IMR-90 (cell line): ENCODE measurements at regions not wholly inside any gene's neighbourhood (a gene's known extent, or its start where the extent isn't known, plus 50 kb on each side); places are given as distances from the start of the nearest gene placed in this dataset.

Experiments used
- ATAC-seq: fragments of 200-7000 bp; cut with Tn5 transposase; 2 replicates; pipeline ENCODE4 v1.9.1; 2020; ENCODE audit warnings: low read depth, mild to moderate bottlenecking, moderate library complexity
- BruUV-seq: library from RNA; stranded (reverse); fragments of 400-500 nt; replicated peaks from 2 replicates; lab custom pipeline; 2021; lab: Mats Ljungman, UMichigan
- CTCF ChIA-PET: fragments of 300-600 bp; formaldehyde crosslinking; extraction: SDS; loops from one replicate; lab custom pipeline; 2021; ENCODE audit warnings: antibody characterized with exemption; lab: Yijun Ruan, JAX
- POLR2A ChIA-PET: fragments of 300-600 bp; sonication (Branson Sonifier 250); formaldehyde crosslinking; loops from one replicate; lab custom pipeline; 2022; ENCODE audit warnings: antibody characterized with exemption; ENCODE audit not compliant: unreplicated experiment; lab: Charles Lee
- DNase-seq: peaks from one replicate; pipeline ENCODE4 v3.0.0; 2013
- H2AFZ ChIP-seq: replicated peaks from 2 replicates; pipeline ENCODE3; 2013; ENCODE audit warnings: low read length, mild to moderate bottlenecking; ENCODE audit not compliant: poor library complexity
- H2AK5ac ChIP-seq: 2 replicates; pipeline ENCODE4 v1.6.1; 2013; ENCODE audit warnings: low read depth, low read length, inconsistent platforms
- H2AK9ac ChIP-seq: replicated peaks from 2 replicates; pipeline ENCODE3; 2013; ENCODE audit warnings: mild to moderate bottlenecking, low read depth, low read length, moderate library complexity; ENCODE audit not compliant: poor library complexity
- H2BK120ac ChIP-seq: 2 replicates; pipeline ENCODE4 v1.6.1; 2013; ENCODE audit warnings: low read depth, low read length, inconsistent platforms
- H2BK15ac ChIP-seq: 3 replicates; pipeline ENCODE4 v1.6.1; 2013; ENCODE audit warnings: low read depth, low read length, inconsistent platforms
- H2BK20ac ChIP-seq: 2 replicates; pipeline ENCODE4 v1.6.1; 2013; ENCODE audit warnings: low read depth, mild to moderate bottlenecking, inconsistent platforms, low read length, moderate library complexity
- H2BK5ac ChIP-seq: 2 replicates; pipeline ENCODE4 v1.6.1; 2013; ENCODE audit warnings: mild to moderate bottlenecking, low read depth, low read length, inconsistent platforms; ENCODE audit not compliant: poor library complexity, severe bottlenecking
- H3K14ac ChIP-seq: replicated peaks from 2 replicates; pipeline ENCODE4 v1.6.1; 2013; ENCODE audit warnings: low read depth, low read length, inconsistent platforms
- H3K18ac ChIP-seq: 2 replicates; pipeline ENCODE4 v1.6.1; 2013; ENCODE audit warnings: low read depth, low read length, control low read depth
- H3K23ac ChIP-seq: 2 replicates; pipeline ENCODE4 v1.6.1; 2013; ENCODE audit warnings: low read depth, low read length, inconsistent platforms
- H3K27ac ChIP-seq: 2 replicates; pipeline ENCODE4 v1.5.1; 2013; ENCODE audit warnings: mild to moderate bottlenecking, control low read depth, low read length; ENCODE audit not compliant: insufficient read depth
- H3K27me3 ChIP-seq: 2 replicates; pipeline ENCODE4 v1.6.1; 2013; ENCODE audit warnings: low read length; ENCODE audit not compliant: control insufficient read depth, insufficient read depth
- H3K36me3 ChIP-seq: 2 replicates; pipeline ENCODE4 v1.6.1; 2013; ENCODE audit warnings: low read length, mixed read lengths; ENCODE audit not compliant: control insufficient read depth, insufficient read depth
- H3K4ac ChIP-seq: 2 replicates; pipeline ENCODE4 v1.6.1; 2013; ENCODE audit warnings: low read depth, low read length, inconsistent platforms
- H3K4me1 ChIP-seq: 2 replicates; pipeline ENCODE4 v1.6.1; 2013; ENCODE audit warnings: low read length, mixed read lengths; ENCODE audit not compliant: control insufficient read depth, insufficient read depth
- H3K4me2 ChIP-seq: 2 replicates; pipeline ENCODE4 v1.6.1; 2013; ENCODE audit warnings: low read depth, mild to moderate bottlenecking, control low read depth, low read length, moderate library complexity
- H3K4me3 ChIP-seq: 2 replicates; pipeline ENCODE4 v1.5.1; 2013; ENCODE audit warnings: low read depth, mild to moderate bottlenecking, control low read depth, low read length, moderate library complexity; ENCODE audit not compliant: insufficient read depth
- H3K56ac ChIP-seq: 2 replicates; pipeline ENCODE4 v1.6.1; 2013; ENCODE audit warnings: low read length, inconsistent platforms; ENCODE audit not compliant: insufficient read depth; ENCODE audit errors: extremely low read depth
- H3K79me1 ChIP-seq, 2 experiments: 2 replicates each; pipeline ENCODE4 v1.6.1; 2013; ENCODE audit warnings: low read length in 2 of 2, inconsistent platforms in 1 of 2, low read depth in 1 of 2
- H3K9ac ChIP-seq: 2 replicates; pipeline ENCODE4 v1.6.1; 2013; ENCODE audit warnings: low read depth, low read length, control low read depth
- H3K9me1 ChIP-seq: 2 replicates; pipeline ENCODE4 v1.6.1; 2013; ENCODE audit warnings: low read length, inconsistent platforms; ENCODE audit not compliant: insufficient read depth
- H3K9me3 ChIP-seq: 2 replicates; pipeline ENCODE4 v1.6.1; 2013; ENCODE audit warnings: low read length; ENCODE audit not compliant: control insufficient read depth, insufficient read depth
- H4K20me1 ChIP-seq: 2 replicates; pipeline ENCODE4 v1.6.1; 2013; ENCODE audit warnings: low read length, inconsistent platforms; ENCODE audit not compliant: insufficient read depth
- H4K5ac ChIP-seq: 2 replicates; pipeline ENCODE4 v1.6.1; 2013; ENCODE audit warnings: mild to moderate bottlenecking, low read depth, low read length, control low read depth
- H4K8ac ChIP-seq, 2 experiments: 2 replicates each; pipeline ENCODE4 v1.6.1; 2013; ENCODE audit warnings: low read depth in 2 of 2, low read length in 2 of 2, control low read depth in 1 of 2, inconsistent platforms in 1 of 2
- H4K91ac ChIP-seq: 2 replicates; pipeline ENCODE4 v1.6.1; 2013; ENCODE audit warnings: low read depth, low read length, inconsistent platforms; ENCODE audit not compliant: insufficient read depth
- BHLHE40 ChIP-seq: fragments of 150-350 bp; IDR thresholded peaks from 2 replicates; pipeline ENCODE4 v1.6.1; 2016; ENCODE audit warnings: mild to moderate bottlenecking, low read depth, low read length
- CEBPB ChIP-seq: IDR thresholded peaks from 2 replicates; pipeline ENCODE4 v1.6.1; 2012; ENCODE audit warnings: low read depth, low read length, improper control_type of control experiment
- CHD1 ChIP-seq: IDR thresholded peaks from 2 replicates; pipeline ENCODE4 v1.6.1; 2012; ENCODE audit warnings: low read depth, low read length, improper control_type of control experiment
- ELK1 ChIP-seq: fragments of 150-350 bp; IDR thresholded peaks from 2 replicates; pipeline ENCODE4 v1.6.1; 2016; ENCODE audit warnings: low read depth, mild to moderate bottlenecking, low read length, moderate library complexity, borderline replicate concordance
- FOS ChIP-seq: fragments of 150-350 bp; IDR thresholded peaks from 2 replicates; pipeline ENCODE4 v1.6.1; 2016; ENCODE audit warnings: low read depth, low read length
- MAFK ChIP-seq: IDR thresholded peaks from 2 replicates; pipeline ENCODE4 v1.6.1; 2012; ENCODE audit warnings: low read depth, low read length, improper control_type of control experiment
- MAZ ChIP-seq: IDR thresholded peaks from 2 replicates; pipeline ENCODE4 v1.6.1; 2012; ENCODE audit warnings: low read depth, mild to moderate bottlenecking, low read length, improper control_type of control experiment, moderate library complexity, borderline replicate concordance
- MXI1 ChIP-seq: IDR thresholded peaks from 2 replicates; pipeline ENCODE4 v1.6.1; 2012; ENCODE audit warnings: low read depth, mild to moderate bottlenecking, low read length, moderate library complexity, borderline replicate concordance
- NFE2L2 ChIP-seq: fragments of 150-350 bp; IDR thresholded peaks from 2 replicates; pipeline ENCODE4 v1.6.1; 2016; ENCODE audit warnings: low read depth, mild to moderate bottlenecking, low read length
- POLR2A ChIP-seq: IDR thresholded peaks from 2 replicates; pipeline ENCODE4 v1.6.1; 2012; ENCODE audit warnings: mild to moderate bottlenecking, low read depth, low read length
- RAD21 ChIP-seq: IDR thresholded peaks from 2 replicates; pipeline ENCODE4 v1.6.1; 2012; ENCODE audit warnings: low read length, improper control_type of control experiment
- RCOR1 ChIP-seq: IDR thresholded peaks from 2 replicates; pipeline ENCODE4 v1.6.1; 2012; ENCODE audit warnings: mild to moderate bottlenecking, low read length, improper control_type of control experiment; ENCODE audit not compliant: insufficient replicate concordance
- RFX5 ChIP-seq: IDR thresholded peaks from 2 replicates; pipeline ENCODE4 v1.8.0; 2012; ENCODE audit warnings: low read depth, mild to moderate bottlenecking, low read length, moderate library complexity
- SMC3 ChIP-seq: fragments of 150-350 bp; IDR thresholded peaks from 2 replicates; pipeline ENCODE4 v1.6.1; 2016; ENCODE audit warnings: low read depth, mild to moderate bottlenecking, antibody characterized with exemption, low read length, moderate library complexity
- WGBS, 2 experiments: methylation state at CpG; one replicate each; pipeline versions ENCODE4 v1.1.5 to v1.1.7; 2013; ENCODE audit warnings: missing lambda C conversion rate in 2 of 2; ENCODE audit not compliant: insufficient read length in 1 of 2; ENCODE audit errors: extremely low coverage in 2 of 2; 5-methylcytosine and 5-hydroxymethylcytosine counted together
- dilution Hi-C: fragments of 300-500 bp; cut with HindIII; formaldehyde crosslinking; loops from one replicate; pipeline ENCODE4 v1.14.3; 2018; ENCODE audit warnings: low sequenced_read_pairs; ENCODE audit not compliant: unreplicated experiment
- in situ Hi-C: fragments of 300-500 bp; cut with MboI; formaldehyde crosslinking; loops from 3 replicates; pipeline ENCODE4 v1.14.3; 2019; ENCODE audit warnings: low sequenced_read_pairs, inconsistent platforms, mixed read lengths
- intact Hi-C: fragments of 100-400 bp; cut with micrococcal nuclease; formaldehyde crosslinking; loops from 2 replicates; pipeline ENCODE4 v1.10.0; 2022
- TF ChIP-seq, protein P1 (sequence below): conservative IDR thresholded peaks from 2 replicates; pipeline ENCODE4 v1.5.1; 2012; ENCODE audit warnings: mild to moderate bottlenecking, low read depth, low read length, improper control_type of control experiment
- TF ChIP-seq, protein P2 (sequence below): fragments of 150-350 bp; IDR thresholded peaks from 2 replicates; pipeline ENCODE4 v1.6.1; 2017; ENCODE audit warnings: mild to moderate bottlenecking, antibody characterized with exemption, low read length, low read depth

GRCh38 chr18:73283788-73284187 lies 416.0 kb upstream of the NETO1 start:
- Histone ChIP-seq H2AK5ac (no peak overlapping the region), H3K36me3 (no peaks in the 10 kb centered on the region), H4K8ac (no peak overlapping the region), H3K9me1 (no peaks in the 10 kb centered on the region), H2BK20ac (no peak overlapping the region), H2BK5ac (no peak overlapping the region), H3K9ac (no peak overlapping the region), H3K18ac (no peak overlapping the region), H2BK15ac (no peak overlapping the region), H3K27me3 (no peaks in the 10 kb centered on the region), H3K14ac (no peak overlapping the region), H3K4ac (no peak overlapping the region), H3K56ac (no peak overlapping the region), H2AK9ac (no peak overlapping the region), H3K27ac (no peak overlapping the region), H2BK120ac (no peak overlapping the region), H3K4me3 (no peak overlapping the region), H4K91ac (no peak overlapping the region), H3K4me2 (no peak overlapping the region), H4K5ac (no peak overlapping the region), H3K79me1 (no peaks in the 10 kb centered on the region), H4K20me1 (no peaks in the 10 kb centered on the region), H2AFZ (no peak overlapping the region), H3K23ac (no peak overlapping the region), H3K4me1 (no peaks in the 10 kb centered on the region), H3K9me3 (no peaks in the 10 kb centered on the region)
- intact Hi-C loops (no loop called here), dilution Hi-C loops (no loop called here), in situ Hi-C loops (no loop called here)
- WGBS, 2 experiments: 100% methylated on average over 1 of the region's 5 CpGs; no CpG with 5 or more reads in 1 of the 2 experiments
- DNase-seq (peak; percentile 63), ATAC-seq (peak; percentile 77)
- no peak for TF ChIP-seq CEBPB
- TF ChIP-seq, protein P1, sequence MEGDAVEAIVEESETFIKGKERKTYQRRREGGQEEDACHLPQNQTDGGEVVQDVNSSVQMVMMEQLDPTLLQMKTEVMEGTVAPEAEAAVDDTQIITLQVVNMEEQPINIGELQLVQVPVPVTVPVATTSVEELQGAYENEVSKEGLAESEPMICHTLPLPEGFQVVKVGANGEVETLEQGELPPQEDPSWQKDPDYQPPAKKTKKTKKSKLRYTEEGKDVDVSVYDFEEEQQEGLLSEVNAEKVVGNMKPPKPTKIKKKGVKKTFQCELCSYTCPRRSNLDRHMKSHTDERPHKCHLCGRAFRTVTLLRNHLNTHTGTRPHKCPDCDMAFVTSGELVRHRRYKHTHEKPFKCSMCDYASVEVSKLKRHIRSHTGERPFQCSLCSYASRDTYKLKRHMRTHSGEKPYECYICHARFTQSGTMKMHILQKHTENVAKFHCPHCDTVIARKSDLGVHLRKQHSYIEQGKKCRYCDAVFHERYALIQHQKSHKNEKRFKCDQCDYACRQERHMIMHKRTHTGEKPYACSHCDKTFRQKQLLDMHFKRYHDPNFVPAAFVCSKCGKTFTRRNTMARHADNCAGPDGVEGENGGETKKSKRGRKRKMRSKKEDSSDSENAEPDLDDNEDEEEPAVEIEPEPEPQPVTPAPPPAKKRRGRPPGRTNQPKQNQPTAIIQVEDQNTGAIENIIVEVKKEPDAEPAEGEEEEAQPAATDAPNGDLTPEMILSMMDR: no peak
- TF ChIP-seq FOS: no peak
- TF ChIP-seq MXI1: no peak
- no peak for TF ChIP-seq MAZ
- TF ChIP-seq RFX5: no peak
- no peak for TF ChIP-seq POLR2A
- no peak for TF ChIP-seq BHLHE40
- no peak for TF ChIP-seq RAD21
- TF ChIP-seq NFE2L2: no peak
- no peak for TF ChIP-seq MAFK
- TF ChIP-seq CHD1: no peak
- no peak for TF ChIP-seq SMC3
- no peak for TF ChIP-seq ELK1
- TF ChIP-seq, protein P2, sequence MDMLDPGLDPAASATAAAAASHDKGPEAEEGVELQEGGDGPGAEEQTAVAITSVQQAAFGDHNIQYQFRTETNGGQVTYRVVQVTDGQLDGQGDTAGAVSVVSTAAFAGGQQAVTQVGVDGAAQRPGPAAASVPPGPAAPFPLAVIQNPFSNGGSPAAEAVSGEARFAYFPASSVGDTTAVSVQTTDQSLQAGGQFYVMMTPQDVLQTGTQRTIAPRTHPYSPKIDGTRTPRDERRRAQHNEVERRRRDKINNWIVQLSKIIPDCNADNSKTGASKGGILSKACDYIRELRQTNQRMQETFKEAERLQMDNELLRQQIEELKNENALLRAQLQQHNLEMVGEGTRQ: no peak
- TF ChIP-seq RCOR1: no peak
- BruUV-seq: no TSS peak
- CTCF ChIA-PET: no interaction called here
- POLR2A ChIA-PET: no interaction called here
